ENCODE measurements at regions not wholly inside any gene's neighbourhood (a gene's known extent, or its start where the extent isn't known, plus 50 kb on each side); places are given as distances from the start of the nearest gene placed in this dataset.

DNA sequence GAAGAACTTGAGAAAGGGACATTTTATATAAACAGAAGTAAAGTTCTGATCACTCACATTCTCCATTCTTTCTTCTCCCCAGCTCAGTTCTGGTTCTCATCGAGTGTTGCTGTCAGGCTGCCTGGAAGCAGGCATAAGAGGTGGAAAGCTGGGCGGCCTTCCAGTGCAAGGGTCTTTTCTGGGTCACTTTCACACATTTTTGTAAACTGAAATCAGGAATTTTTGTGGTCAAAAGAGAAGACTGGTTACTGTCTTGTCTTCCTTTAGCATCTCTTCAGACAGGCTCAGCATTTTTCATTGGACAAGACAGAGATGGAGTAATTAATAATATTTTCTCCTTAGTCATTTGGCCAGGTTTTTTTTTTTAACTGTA lies 93.7 kb downstream of the CTH start:
- TF ChIP-seq POLR2A (IDR thresholded peaks at IDR 0.05; ENCODE audit: low read length) (no peak), GATA1 (IDR thresholded peaks at IDR 0.05; ENCODE audit: low read depth, low read length) (no peak)

Data from erythroblast (primary cell).